ENCODE measurements at regions not wholly inside any gene's neighbourhood (a gene's known extent, or its start where the extent isn't known, plus 50 kb on each side); places are given as distances from the start of the nearest gene placed in this dataset.
A peak's percentile ranks its signal among the peaks of the same experiment; 100 is the strongest.

GRCh38 chr6:119541132-119541905 lies 191.8 kb upstream of the MAN1A1 start:
- Histone ChIP-seq H3K27me3 (replicated peaks; ENCODE audit: insufficient read depth, low read depth, low read length, poor library complexity) (peaks cover 20% of the 10 kb centered on the region), H3K4me3 (ENCODE audit: low read depth, low read length, poor library complexity, severe bottlenecking) (no peak overlapping the region), H3K36me3 (ENCODE audit: insufficient read depth, low read length, poor library complexity, severe bottlenecking) (no peaks in the 10 kb centered on the region), H3K4me1 (ENCODE audit: insufficient read depth, low read length, poor library complexity, severe bottlenecking) (no peaks in the 10 kb centered on the region), H3K27ac (ENCODE audit: low read depth, low read length, poor library complexity, severe bottlenecking) (no peak overlapping the region), H3K9me3 (ENCODE audit: low read depth, low read length, poor library complexity, severe bottlenecking) (no peaks in the 10 kb centered on the region)
- CTCF ChIA-PET: no interaction called here
- DNase-seq (ENCODE audit: low spot score): peak; percentile 48
- POLR2A ChIA-PET (ENCODE audit: low non-redundant PET): no interaction called here
- no peak for TF ChIP-seq EZH2 (IDR thresholded peaks at IDR 0.05; ENCODE audit: borderline replicate concordance, low read depth, low read length, poor library complexity, severe bottlenecking)
- no peak for TF ChIP-seq CTCF (conservative IDR thresholded peaks at IDR 0.05; ENCODE audit: low read depth, low read length)
- BruUV-seq (replicated peaks): no TSS peak
- intact Hi-C loops (cut with micrococcal nuclease; ENCODE audit: unreplicated experiment): no loop called here

GRCh38 chr6:119540417-119540816 lies 190.9 kb upstream of the MAN1A1 start:
- H3K27me3 ChIP-seq (replicated peaks; ENCODE audit: insufficient read depth, low read depth, low read length, poor library complexity): peaks cover 23% of the 10 kb centered on the region
- TF ChIP-seq EZH2 (IDR thresholded peaks at IDR 0.05; ENCODE audit: borderline replicate concordance, low read depth, low read length, poor library complexity, severe bottlenecking) (no peak), CTCF (conservative IDR thresholded peaks at IDR 0.05; ENCODE audit: low read depth, low read length) (no peak)
- H3K4me3 ChIP-seq (ENCODE audit: low read depth, low read length, poor library complexity, severe bottlenecking): no peak overlapping the region
- BruUV-seq (replicated peaks): no TSS peak
- intact Hi-C loops (cut with micrococcal nuclease; ENCODE audit: unreplicated experiment): no loop called here
- no peaks in the 10 kb centered on the region for H3K36me3 ChIP-seq (ENCODE audit: insufficient read depth, low read length, poor library complexity, severe bottlenecking)
- POLR2A ChIA-PET (ENCODE audit: low non-redundant PET): no interaction called here
- CTCF ChIA-PET: no interaction called here
- no peaks in the 10 kb centered on the region for H3K4me1 ChIP-seq (ENCODE audit: insufficient read depth, low read length, poor library complexity, severe bottlenecking)
- no peak overlapping the region for H3K27ac ChIP-seq (ENCODE audit: low read depth, low read length, poor library complexity, severe bottlenecking)
- DNase-seq (ENCODE audit: low spot score): no peak
- H3K9me3 ChIP-seq (ENCODE audit: low read depth, low read length, poor library complexity, severe bottlenecking): no peaks in the 10 kb centered on the region

GRCh38 chr6:119539066-119539746 lies 189.6 kb upstream of the MAN1A1 start:
- H3K9me3 ChIP-seq (ENCODE audit: low read depth, low read length, poor library complexity, severe bottlenecking): no peaks in the 10 kb centered on the region
- CTCF ChIA-PET: no interaction called here
- no peaks in the 10 kb centered on the region for H3K36me3 ChIP-seq (ENCODE audit: insufficient read depth, low read length, poor library complexity, severe bottlenecking)
- DNase-seq (ENCODE audit: low spot score): no peak
- POLR2A ChIA-PET (ENCODE audit: low non-redundant PET): no interaction called here
- H3K4me3 ChIP-seq (ENCODE audit: low read depth, low read length, poor library complexity, severe bottlenecking): no peak overlapping the region
- no peaks in the 10 kb centered on the region for H3K4me1 ChIP-seq (ENCODE audit: insufficient read depth, low read length, poor library complexity, severe bottlenecking)
- intact Hi-C loops (cut with micrococcal nuclease; ENCODE audit: unreplicated experiment): no loop called here
- H3K27ac ChIP-seq (ENCODE audit: low read depth, low read length, poor library complexity, severe bottlenecking): no peak overlapping the region
- peaks cover 29% of the 10 kb centered on the region for H3K27me3 ChIP-seq (replicated peaks; ENCODE audit: insufficient read depth, low read depth, low read length, poor library complexity)
- BruUV-seq (replicated peaks): no TSS peak
- no peak for TF ChIP-seq EZH2 (IDR thresholded peaks at IDR 0.05; ENCODE audit: borderline replicate concordance, low read depth, low read length, poor library complexity, severe bottlenecking)
- no peak for TF ChIP-seq CTCF (conservative IDR thresholded peaks at IDR 0.05; ENCODE audit: low read depth, low read length)
